WTC11 (cell line): ENCODE measurements at regions not wholly inside any gene's neighbourhood (a gene's known extent, or its start where the extent isn't known, plus 50 kb on each side); places are given as distances from the start of the nearest gene placed in this dataset.

ENCODE experiments used
- CREB1 ChIP-seq: sonication (generic); formaldehyde crosslinking; IDR thresholded peaks from 2 replicates; pipeline ENCODE4 v1.8.0; 2023; ENCODE audit warnings: mild to moderate bottlenecking, missing genetic modification reagents
- ETV6 ChIP-seq: sonication (generic); formaldehyde crosslinking; IDR thresholded peaks from 2 replicates; pipeline ENCODE4 v1.8.1; 2022; ENCODE audit warnings: mild to moderate bottlenecking, missing genetic modification reagents
- FOXK1 ChIP-seq: sonication (generic); formaldehyde crosslinking; IDR thresholded peaks from 2 replicates; pipeline ENCODE4 v1.8.0; 2022; ENCODE audit warnings: mild to moderate bottlenecking, moderate library complexity, missing genetic modification reagents
- GABPB1 ChIP-seq: sonication (generic); formaldehyde crosslinking; IDR thresholded peaks from 2 replicates; pipeline ENCODE4 v1.8.1; 2023; ENCODE audit warnings: mild to moderate bottlenecking, missing genetic modification reagents
- NR2C2 ChIP-seq: sonication (generic); formaldehyde crosslinking; IDR thresholded peaks from 2 replicates; pipeline ENCODE4 v1.8.0; 2022; ENCODE audit warnings: mild to moderate bottlenecking, missing genetic modification reagents
- SMAD4 ChIP-seq: sonication (generic); formaldehyde crosslinking; IDR thresholded peaks from 2 replicates; pipeline ENCODE4 v1.8.0; 2022; ENCODE audit warnings: mild to moderate bottlenecking, missing genetic modification reagents
- SOX15 ChIP-seq: fragments of 250-450 bp; sonication (Bioruptor Pico); IDR thresholded peaks from 2 replicates; pipeline ENCODE4 v1.9.0; 2021; ENCODE audit warnings: mild to moderate bottlenecking
- SP1 ChIP-seq: sonication (generic); formaldehyde crosslinking; conservative IDR thresholded peaks from 2 replicates; pipeline ENCODE4 v1.8.1; 2022; ENCODE audit warnings: missing genetic modification reagents
- TCF7 ChIP-seq: sonication (generic); formaldehyde crosslinking; IDR thresholded peaks from 2 replicates; pipeline ENCODE4 v1.8.0; 2022; ENCODE audit warnings: mild to moderate bottlenecking, low read depth, missing genetic modification reagents, moderate library complexity
- TF ChIP-seq, protein P1 (sequence below): fragments of 200-600 bp; IDR thresholded peaks from 2 replicates; pipeline ENCODE4 v1.8.0; 2022; ENCODE audit warnings: antibody characterized with exemption
- TF ChIP-seq, protein P2 (sequence below): sonication (generic); formaldehyde crosslinking; IDR thresholded peaks from 2 replicates; pipeline ENCODE4 v1.8.1; 2023; ENCODE audit warnings: mild to moderate bottlenecking, missing genetic modification reagents, borderline replicate concordance
- TF ChIP-seq, protein P3 (sequence below): sonication (generic); formaldehyde crosslinking; conservative IDR thresholded peaks from 2 replicates; pipeline ENCODE4 v1.8.1; 2022; ENCODE audit warnings: mild to moderate bottlenecking, missing genetic modification reagents
- TF ChIP-seq, protein P4 (sequence below): sonication (generic); formaldehyde crosslinking; IDR thresholded peaks from 2 replicates; pipeline ENCODE4 v1.8.1; 2023; ENCODE audit warnings: mild to moderate bottlenecking, missing genetic modification reagents, moderate library complexity
- TF ChIP-seq, protein P5 (sequence below): sonication (generic); formaldehyde crosslinking; IDR thresholded peaks from 2 replicates; pipeline ENCODE4 v1.8.0; 2022; ENCODE audit warnings: mild to moderate bottlenecking, missing genetic modification reagents

DNA sequence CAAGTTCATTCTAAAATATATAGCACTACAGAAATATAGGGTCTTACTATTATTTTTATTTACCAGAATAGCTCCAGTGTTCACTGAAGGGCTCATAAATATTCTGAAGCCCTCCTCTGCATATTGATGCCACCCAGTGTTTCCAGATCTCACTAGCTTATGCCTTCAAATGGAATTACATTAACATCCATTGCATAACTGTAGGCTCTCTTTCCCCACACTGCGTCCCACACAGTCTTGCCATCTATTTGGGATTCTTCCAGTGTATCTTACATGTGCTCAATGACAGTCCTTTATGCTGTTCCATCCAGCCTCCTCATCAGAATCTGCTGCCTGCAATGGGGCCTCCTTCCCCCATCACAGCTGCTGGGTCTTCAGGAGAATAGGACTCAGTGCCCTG lies 137.2 kb downstream of the CYSLTR2 start:
- TF ChIP-seq, protein P1, sequence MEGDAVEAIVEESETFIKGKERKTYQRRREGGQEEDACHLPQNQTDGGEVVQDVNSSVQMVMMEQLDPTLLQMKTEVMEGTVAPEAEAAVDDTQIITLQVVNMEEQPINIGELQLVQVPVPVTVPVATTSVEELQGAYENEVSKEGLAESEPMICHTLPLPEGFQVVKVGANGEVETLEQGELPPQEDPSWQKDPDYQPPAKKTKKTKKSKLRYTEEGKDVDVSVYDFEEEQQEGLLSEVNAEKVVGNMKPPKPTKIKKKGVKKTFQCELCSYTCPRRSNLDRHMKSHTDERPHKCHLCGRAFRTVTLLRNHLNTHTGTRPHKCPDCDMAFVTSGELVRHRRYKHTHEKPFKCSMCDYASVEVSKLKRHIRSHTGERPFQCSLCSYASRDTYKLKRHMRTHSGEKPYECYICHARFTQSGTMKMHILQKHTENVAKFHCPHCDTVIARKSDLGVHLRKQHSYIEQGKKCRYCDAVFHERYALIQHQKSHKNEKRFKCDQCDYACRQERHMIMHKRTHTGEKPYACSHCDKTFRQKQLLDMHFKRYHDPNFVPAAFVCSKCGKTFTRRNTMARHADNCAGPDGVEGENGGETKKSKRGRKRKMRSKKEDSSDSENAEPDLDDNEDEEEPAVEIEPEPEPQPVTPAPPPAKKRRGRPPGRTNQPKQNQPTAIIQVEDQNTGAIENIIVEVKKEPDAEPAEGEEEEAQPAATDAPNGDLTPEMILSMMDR, result no peak
- no peak for TF ChIP-seq TCF7 (CRISPR knock-in tag)
- TF ChIP-seq, protein P2, sequence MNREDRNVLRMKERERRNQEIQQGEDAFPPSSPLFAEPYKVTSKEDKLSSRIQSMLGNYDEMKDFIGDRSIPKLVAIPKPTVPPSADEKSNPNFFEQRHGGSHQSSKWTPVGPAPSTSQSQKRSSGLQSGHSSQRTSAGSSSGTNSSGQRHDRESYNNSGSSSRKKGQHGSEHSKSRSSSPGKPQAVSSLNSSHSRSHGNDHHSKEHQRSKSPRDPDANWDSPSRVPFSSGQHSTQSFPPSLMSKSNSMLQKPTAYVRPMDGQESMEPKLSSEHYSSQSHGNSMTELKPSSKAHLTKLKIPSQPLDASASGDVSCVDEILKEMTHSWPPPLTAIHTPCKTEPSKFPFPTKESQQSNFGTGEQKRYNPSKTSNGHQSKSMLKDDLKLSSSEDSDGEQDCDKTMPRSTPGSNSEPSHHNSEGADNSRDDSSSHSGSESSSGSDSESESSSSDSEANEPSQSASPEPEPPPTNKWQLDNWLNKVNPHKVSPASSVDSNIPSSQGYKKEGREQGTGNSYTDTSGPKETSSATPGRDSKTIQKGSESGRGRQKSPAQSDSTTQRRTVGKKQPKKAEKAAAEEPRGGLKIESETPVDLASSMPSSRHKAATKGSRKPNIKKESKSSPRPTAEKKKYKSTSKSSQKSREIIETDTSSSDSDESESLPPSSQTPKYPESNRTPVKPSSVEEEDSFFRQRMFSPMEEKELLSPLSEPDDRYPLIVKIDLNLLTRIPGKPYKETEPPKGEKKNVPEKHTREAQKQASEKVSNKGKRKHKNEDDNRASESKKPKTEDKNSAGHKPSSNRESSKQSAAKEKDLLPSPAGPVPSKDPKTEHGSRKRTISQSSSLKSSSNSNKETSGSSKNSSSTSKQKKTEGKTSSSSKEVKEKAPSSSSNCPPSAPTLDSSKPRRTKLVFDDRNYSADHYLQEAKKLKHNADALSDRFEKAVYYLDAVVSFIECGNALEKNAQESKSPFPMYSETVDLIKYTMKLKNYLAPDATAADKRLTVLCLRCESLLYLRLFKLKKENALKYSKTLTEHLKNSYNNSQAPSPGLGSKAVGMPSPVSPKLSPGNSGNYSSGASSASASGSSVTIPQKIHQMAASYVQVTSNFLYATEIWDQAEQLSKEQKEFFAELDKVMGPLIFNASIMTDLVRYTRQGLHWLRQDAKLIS (CRISPR knock-in tag), result no peak
- TF ChIP-seq GABPB1 (CRISPR knock-in tag), result no peak
- TF ChIP-seq, protein P3, sequence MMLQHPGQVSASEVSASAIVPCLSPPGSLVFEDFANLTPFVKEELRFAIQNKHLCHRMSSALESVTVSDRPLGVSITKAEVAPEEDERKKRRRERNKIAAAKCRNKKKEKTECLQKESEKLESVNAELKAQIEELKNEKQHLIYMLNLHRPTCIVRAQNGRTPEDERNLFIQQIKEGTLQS (CRISPR knock-in tag), result no peak
- TF ChIP-seq SMAD4 (CRISPR knock-in tag), result no peak
- no peak for TF ChIP-seq NR2C2 (CRISPR knock-in tag)
- TF ChIP-seq, protein P4, sequence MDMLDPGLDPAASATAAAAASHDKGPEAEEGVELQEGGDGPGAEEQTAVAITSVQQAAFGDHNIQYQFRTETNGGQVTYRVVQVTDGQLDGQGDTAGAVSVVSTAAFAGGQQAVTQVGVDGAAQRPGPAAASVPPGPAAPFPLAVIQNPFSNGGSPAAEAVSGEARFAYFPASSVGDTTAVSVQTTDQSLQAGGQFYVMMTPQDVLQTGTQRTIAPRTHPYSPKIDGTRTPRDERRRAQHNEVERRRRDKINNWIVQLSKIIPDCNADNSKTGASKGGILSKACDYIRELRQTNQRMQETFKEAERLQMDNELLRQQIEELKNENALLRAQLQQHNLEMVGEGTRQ (CRISPR knock-in tag), result no peak
- TF ChIP-seq SP1 (CRISPR knock-in tag), result no peak
- no peak for TF ChIP-seq SOX15 (CRISPR knock-in tag)
- TF ChIP-seq FOXK1 (CRISPR knock-in tag), result no peak
- TF ChIP-seq ETV6 (CRISPR knock-in tag), result no peak
- TF ChIP-seq, protein P5, sequence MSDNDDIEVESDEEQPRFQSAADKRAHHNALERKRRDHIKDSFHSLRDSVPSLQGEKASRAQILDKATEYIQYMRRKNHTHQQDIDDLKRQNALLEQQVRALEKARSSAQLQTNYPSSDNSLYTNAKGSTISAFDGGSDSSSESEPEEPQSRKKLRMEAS (CRISPR knock-in tag), result no peak
- no peak for TF ChIP-seq CREB1 (CRISPR knock-in tag)
